Right lobe of liver (tissue), 6 donors: ENCODE measurements at regions not wholly inside any gene's neighbourhood (a gene's known extent, or its start where the extent isn't known, plus 50 kb on each side); places are given as distances from the start of the nearest gene placed in this dataset.
"Not testable (repeated sequence)": the region's sequence is repeated elsewhere in the genome, so short reads cannot be mapped to it uniquely, and the experiment has no call there.

Experiments
- ATAC-seq, 4 donors: fragments of 200-7000 bp; cut with Tn5 transposase; one replicate each; pipeline ENCODE4 v1.9.1; 2020; ENCODE audit warnings: mild to moderate bottlenecking in 4 of 4, moderate library complexity in 4 of 4
- DNase-seq, 3 donors: peaks; one replicate each; pipeline ENCODE4 v3.0.0-alpha.2; 2020
- H3K27ac ChIP-seq, 3 donors: fragments of 200-600 bp; one replicate each; pipeline ENCODE4 v1.8.0; 2022
- H3K27me3 ChIP-seq, 2 donors: fragments of 200-600 bp; one replicate each; pipeline ENCODE4 v1.8.0; 2022
- H3K36me3 ChIP-seq, 4 donors: fragments of 200-600 bp; sonication (generic) in 1 of 4; one replicate each; pipeline versions ENCODE4 v1.5.1 to v1.8.0; 2017 to 2022; ENCODE audit warnings: control low read depth in 1 of 4
- H3K4me1 ChIP-seq, 4 donors: fragments of 200-600 bp; sonication (generic) in 1 of 4; one replicate each; pipeline versions ENCODE4 v1.5.1 to v1.8.0; 2017 to 2022; ENCODE audit warnings: control low read depth in 1 of 4
- H3K4me3 ChIP-seq, 3 donors: fragments of 200-600 bp; one replicate each; pipeline ENCODE4 v1.8.0; 2022
- H3K9me3 ChIP-seq, 4 donors: fragments of 200-600 bp; sonication (generic) in 1 of 4; one replicate each; pipeline versions ENCODE4 v1.5.1 to v1.8.0; 2017 to 2022; ENCODE audit warnings: control low read depth in 1 of 4
- CTCF ChIP-seq, 4 donors: fragments of 200-600 bp in 3 of 4; fragments of 450-650 bp in 1 of 4; IDR thresholded peaks; one replicate each; pipeline versions ENCODE4 v1.5.1 to v1.8.0; 2016 to 2022; ENCODE audit warnings: antibody characterized with exemption in 4 of 4, mild to moderate bottlenecking in 2 of 4
- POLR2A ChIP-seq: fragments of 450-650 bp; IDR thresholded peaks from one replicate; pipeline ENCODE4 v1.6.1; 2017; ENCODE audit warnings: antibody characterized with exemption, mild to moderate bottlenecking
- WGBS: methylation state at CpG from one replicate; pipeline ENCODE4 v1.1.6; 2018; ENCODE audit warnings: low coverage, low lambda C conversion rate; ENCODE audit not compliant: insufficient coverage; ENCODE audit errors: missing lambda C conversion rate; 5-methylcytosine and 5-hydroxymethylcytosine counted together
- intact Hi-C, 2 donors: fragments of 100-400 bp; cut with DNase I; formaldehyde crosslinking; loops; one replicate each; pipeline versions ENCODE4 v1.11.2 to v1.14.1; 2022
- donor health status: DM: no; HTN: yes; CAD: no.
- donor health status: DM: no; HTN: no; CAD: no.
- donor health status: DM: no; HTN: no; CAD: no.
- donor health status: DM: no; HTN: yes; CAD: no.
- donor health status: DM: no; HTN: yes; CAD: no.

- intact Hi-C loops: no loop called here
- no peaks in the 10 kb centered on the region for H3K36me3 ChIP-seq
- no peak overlapping the region for H3K4me3 ChIP-seq
- no peak overlapping the region for H3K27ac ChIP-seq
- TF ChIP-seq CTCF (IDR thresholded peaks at IDR 0.05): no peak
- TF ChIP-seq POLR2A: no peak
- no peaks in the 10 kb centered on the region for H3K27me3 ChIP-seq
- DNase-seq (no peak), ATAC-seq (no peak)
- no peaks in the 10 kb centered on the region for H3K4me1 ChIP-seq
- no peaks in the 10 kb centered on the region for H3K9me3 ChIP-seq
- WGBS: 66% methylated on average over 5 of the region's 5 CpGs
These were observed 342.1 kb upstream of the NCAM1 start for GRCh38 chr11:112619106-112619505.

- intact Hi-C loops: no loop called here
- Histone ChIP-seq H3K36me3 (no peaks in the 10 kb centered on the region), H3K4me1 (no peaks in the 10 kb centered on the region), H3K27me3 (no peaks in the 10 kb centered on the region), H3K27ac (no peak overlapping the region), H3K4me3 (no peak overlapping the region), H3K9me3 (no peaks in the 10 kb centered on the region)
- ATAC-seq (peak in 1 of 4 donors; percentile 26), DNase-seq (no peak)
- WGBS: 54% methylated on average over 3 of the region's 7 CpGs
- TF ChIP-seq CTCF (IDR thresholded peaks at IDR 0.05): no peak
- no peak for TF ChIP-seq POLR2A
These were observed 340.4 kb upstream of the NCAM1 start for GRCh38 chr11:112620621-112621394.

- WGBS: 0% methylated on average over 1 of the region's 1 CpG
- ATAC-seq (no peak), DNase-seq (no peak)
- Histone ChIP-seq H3K27me3 (no peaks in the 10 kb centered on the region), H3K4me1 (no peaks in the 10 kb centered on the region), H3K27ac (no peak overlapping the region), H3K4me3 (no peak overlapping the region), H3K36me3 (no peaks in the 10 kb centered on the region), H3K9me3 (no peaks in the 10 kb centered on the region)
- no peak for TF ChIP-seq POLR2A
- no peak for TF ChIP-seq CTCF (IDR thresholded peaks at IDR 0.05)
- intact Hi-C loops: no loop called here
These were observed 338.2 kb upstream of the NCAM1 start for GRCh38 chr11:112623057-112623456.

GRCh38 chr11:112624431-112624830, 336.8 kb upstream of the NCAM1 start:
- TF ChIP-seq POLR2A (no peak), CTCF (IDR thresholded peaks at IDR 0.05) (no peak)

GRCh38 chr11:112624971-112625370, 336.2 kb upstream of the NCAM1 start:
- H3K4me1 ChIP-seq, intact Hi-C loops, DNase-seq, H3K27ac ChIP-seq, H3K4me3 ChIP-seq, ATAC-seq, H3K36me3 ChIP-seq, H3K9me3 ChIP-seq, H3K27me3 ChIP-seq: not testable (repeated sequence)
- 37% methylated on average over 2 of the region's 2 CpGs for WGBS

More at GRCh38 chr11:112624431-112624830, 336.8 kb upstream of the NCAM1 start:
- H3K4me3 ChIP-seq: no peak overlapping the region
- DNase-seq: no peak
- intact Hi-C loops: no loop called here
- no peaks in the 10 kb centered on the region for H3K9me3 ChIP-seq
- ATAC-seq: no peak
- no peaks in the 10 kb centered on the region for H3K4me1 ChIP-seq
- no peak overlapping the region for H3K27ac ChIP-seq
- WGBS: 50% methylated on average over 4 of the region's 4 CpGs
- H3K36me3 ChIP-seq: no peaks in the 10 kb centered on the region
- H3K27me3 ChIP-seq: no peaks in the 10 kb centered on the region
